Upper lobe of right lung (tissue), 1 donor: ENCODE measurements at regions not wholly inside any gene's neighbourhood (a gene's known extent, or its start where the extent isn't known, plus 50 kb on each side); places are given as distances from the start of the nearest gene placed in this dataset.

Experiments
- ATAC-seq: fragments of 200-7000 bp; cut with Tn5 transposase; one replicate; pipeline ENCODE4 v1.9.1; 2020; ENCODE audit warnings: mild to moderate bottlenecking, moderate library complexity
- DNase-seq: peaks from one replicate; pipeline ENCODE4 v3.0.0-alpha.2; 2020
- H3K27ac ChIP-seq: fragments of 200-600 bp; one replicate; pipeline ENCODE4 v1.8.0; 2022
- H3K27me3 ChIP-seq: fragments of 200-600 bp; one replicate; pipeline ENCODE4 v1.8.0; 2022; ENCODE audit warnings: mild to moderate bottlenecking
- H3K36me3 ChIP-seq: fragments of 200-600 bp; one replicate; pipeline ENCODE4 v1.8.0; 2022
- H3K4me1 ChIP-seq: fragments of 200-600 bp; one replicate; pipeline ENCODE4 v1.8.0; 2022
- H3K4me3 ChIP-seq: fragments of 200-600 bp; one replicate; pipeline ENCODE4 v1.8.0; 2022; ENCODE audit warnings: mild to moderate bottlenecking
- H3K9me3 ChIP-seq: fragments of 200-600 bp; one replicate; pipeline ENCODE4 v1.8.0; 2022
- CTCF ChIP-seq: fragments of 200-600 bp; IDR thresholded peaks from one replicate; pipeline ENCODE4 v1.8.0; 2022; ENCODE audit warnings: antibody characterized with exemption
- intact Hi-C: fragments of 100-400 bp; cut with DNase I; formaldehyde crosslinking; loops from one replicate; pipeline ENCODE4 v1.11.0; 2022
- donor health status: DM: no; HTN: yes; CAD: no; lungs with severe emphysema.

- Histone ChIP-seq H3K9me3 (no peaks in the 10 kb centered on the region), H3K4me1 (no peaks in the 10 kb centered on the region), H3K4me3 (no peak overlapping the region), H3K27ac (no peak overlapping the region), H3K36me3 (no peaks in the 10 kb centered on the region), H3K27me3 (no peaks in the 10 kb centered on the region)
- DNase-seq (no peak), ATAC-seq (no peak)
- intact Hi-C loops: no loop called here
- no peak for TF ChIP-seq CTCF
Measured at GRCh38 chr6:66340736-66341135, 633.7 kb upstream of the EYS start.

GRCh38 chr6:66336176-66336575, 629.1 kb upstream of the EYS start:
- Histone ChIP-seq H3K27ac (no peak overlapping the region), H3K36me3 (no peaks in the 10 kb centered on the region), H3K4me1 (no peaks in the 10 kb centered on the region), H3K4me3 (no peak overlapping the region), H3K9me3 (no peaks in the 10 kb centered on the region), H3K27me3 (no peaks in the 10 kb centered on the region)
- DNase-seq (no peak), ATAC-seq (no peak)
- intact Hi-C loops: no loop called here
- no peak for TF ChIP-seq CTCF

GRCh38 chr6:66328200-66328599, 621.2 kb upstream of the EYS start:
- no peak for ATAC-seq
- no peak for DNase-seq
- Histone ChIP-seq H3K4me3 (no peak overlapping the region), H3K4me1 (no peaks in the 10 kb centered on the region), H3K27ac (no peak overlapping the region), H3K36me3 (no peaks in the 10 kb centered on the region), H3K27me3 (no peaks in the 10 kb centered on the region), H3K9me3 (no peaks in the 10 kb centered on the region)
- intact Hi-C loops: no loop called here
- no peak for TF ChIP-seq CTCF

- no peak for TF ChIP-seq CTCF
- Histone ChIP-seq H3K27me3 (no peaks in the 10 kb centered on the region), H3K4me1 (no peaks in the 10 kb centered on the region), H3K27ac (no peak overlapping the region), H3K36me3 (no peaks in the 10 kb centered on the region), H3K4me3 (no peak overlapping the region), H3K9me3 (no peaks in the 10 kb centered on the region)
- ATAC-seq (no peak), DNase-seq (no peak)
- intact Hi-C loops: no loop called here
Measured at GRCh38 chr6:66326228-66326627, 619.2 kb upstream of the EYS start.

GRCh38 chr6:66321017-66321416, 614.0 kb upstream of the EYS start:
- TF ChIP-seq CTCF: no peak
- intact Hi-C loops: no loop called here
- Histone ChIP-seq H3K36me3 (no peaks in the 10 kb centered on the region), H3K27ac (no peak overlapping the region), H3K9me3 (no peaks in the 10 kb centered on the region), H3K4me1 (no peaks in the 10 kb centered on the region), H3K27me3 (no peaks in the 10 kb centered on the region), H3K4me3 (no peak overlapping the region)
- no peak for ATAC-seq
- no peak for DNase-seq

- TF ChIP-seq CTCF: no peak
- no peaks in the 10 kb centered on the region for H3K27me3 ChIP-seq
- H3K4me1 ChIP-seq: no peaks in the 10 kb centered on the region
- ATAC-seq: no peak
- H3K9me3 ChIP-seq: peaks cover 6% of the 10 kb centered on the region
- intact Hi-C loops: no loop called here
- no peak overlapping the region for H3K27ac ChIP-seq
- no peaks in the 10 kb centered on the region for H3K36me3 ChIP-seq
- H3K4me3 ChIP-seq: no peak overlapping the region
- DNase-seq: no peak
Measured at GRCh38 chr6:66307490-66307889, 600.5 kb upstream of the EYS start.
